ENCODE measurements at regions not wholly inside any gene's neighbourhood (a gene's known extent, or its start where the extent isn't known, plus 50 kb on each side); places are given as distances from the start of the nearest gene placed in this dataset.
"Not testable (repeated sequence)": the region's sequence is repeated elsewhere in the genome, so short reads cannot be mapped to it uniquely, and the experiment has no call there.

- no peak for DNase-seq (ENCODE audit: low read depth)
Observed at GRCh38 chr10:23870651-23871610, 338.0 kb upstream of the KIAA1217 start.

DNA sequence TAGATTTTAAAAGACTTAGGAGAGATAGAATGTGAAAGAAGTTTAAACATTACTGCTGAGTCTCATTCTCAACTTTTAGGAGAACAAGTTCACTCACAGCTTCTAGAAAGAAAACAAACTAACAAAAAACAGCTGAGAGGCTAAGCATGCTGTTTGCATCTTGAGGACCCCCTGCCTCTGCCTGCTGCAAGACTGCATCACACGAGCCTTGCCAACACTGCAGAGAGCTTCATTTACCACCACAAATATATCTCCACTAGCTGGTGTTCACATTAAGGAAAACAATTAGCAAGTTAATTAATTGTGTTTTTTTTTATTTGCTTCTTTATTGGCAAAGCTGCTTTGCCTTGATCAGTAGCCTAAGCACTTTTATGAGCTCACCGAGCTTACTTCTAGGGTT, 336.6 kb upstream of the KIAA1217 start:
- DNase-seq (ENCODE audit: low read depth) = no peak

DNA sequence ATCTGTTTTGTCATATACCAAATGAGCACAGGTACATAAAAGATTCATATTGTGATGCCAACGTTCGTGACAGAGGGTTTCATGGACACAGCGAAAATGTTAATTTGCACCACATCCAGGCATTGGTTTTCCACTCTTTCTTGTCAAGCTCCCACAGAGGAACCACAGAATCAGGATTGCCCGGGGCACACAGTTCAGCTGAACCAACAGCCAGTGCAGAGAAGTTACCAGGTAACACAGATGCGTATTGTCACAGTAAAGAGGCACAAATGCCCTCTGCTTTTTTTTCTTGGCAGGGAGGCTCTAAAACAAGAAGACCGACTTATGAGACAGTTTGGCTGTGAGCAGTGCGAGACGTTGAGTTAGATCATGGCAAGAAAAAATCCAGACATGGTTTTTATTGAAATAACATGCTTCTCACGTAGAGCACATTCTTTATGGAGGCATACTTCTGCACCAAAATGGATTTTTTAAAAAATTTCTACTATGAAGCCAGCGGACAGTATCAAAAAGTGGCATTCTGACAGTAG, 331.1 kb upstream of the KIAA1217 start:
- no peak for DNase-seq (ENCODE audit: low read depth)

GRCh38 chr10:23884670-23885069, 324.3 kb upstream of the KIAA1217 start:
- DNase-seq (ENCODE audit: low read depth) = no peak

- no peak for DNase-seq (ENCODE audit: low read depth)
Observed at GRCh38 chr10:23885853-23886252, 323.1 kb upstream of the KIAA1217 start.

GRCh38 chr10:23886355-23886754, 322.6 kb upstream of the KIAA1217 start:
- no peak for DNase-seq (ENCODE audit: low read depth)

- DNase-seq (ENCODE audit: low read depth) = no peak
Observed at GRCh38 chr10:23891301-23891700, 317.6 kb upstream of the KIAA1217 start.

GRCh38 chr10:23892296-23892695, 316.6 kb upstream of the KIAA1217 start:
- DNase-seq (ENCODE audit: low read depth) = no peak

- DNase-seq (ENCODE audit: low read depth) = no peak
Observed at GRCh38 chr10:23897267-23897666, 311.7 kb upstream of the KIAA1217 start.

- DNase-seq (ENCODE audit: low read depth) = no peak
Observed at GRCh38 chr10:23897861-23898260, 311.1 kb upstream of the KIAA1217 start.

DNA sequence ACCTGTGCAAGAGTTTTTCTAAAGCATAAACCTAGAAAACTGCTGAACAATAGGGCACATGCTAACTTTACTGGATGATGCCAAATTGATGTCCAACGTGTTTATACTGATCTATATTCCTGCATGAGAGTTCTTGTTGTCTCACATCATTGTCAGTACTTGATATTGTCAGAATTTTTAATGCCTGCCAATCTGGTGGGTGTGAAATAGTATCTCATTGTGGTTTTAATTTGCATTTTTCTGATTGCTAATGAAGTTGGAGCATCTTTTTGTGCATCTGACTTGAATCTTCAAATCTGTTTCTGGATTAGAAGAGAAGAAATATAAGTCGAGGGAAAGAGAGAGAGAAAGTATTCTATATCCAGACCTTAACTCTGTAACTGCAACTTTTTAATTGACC, 309.8 kb upstream of the KIAA1217 start:
- DNase-seq (ENCODE audit: low read depth) = no peak

DNA sequence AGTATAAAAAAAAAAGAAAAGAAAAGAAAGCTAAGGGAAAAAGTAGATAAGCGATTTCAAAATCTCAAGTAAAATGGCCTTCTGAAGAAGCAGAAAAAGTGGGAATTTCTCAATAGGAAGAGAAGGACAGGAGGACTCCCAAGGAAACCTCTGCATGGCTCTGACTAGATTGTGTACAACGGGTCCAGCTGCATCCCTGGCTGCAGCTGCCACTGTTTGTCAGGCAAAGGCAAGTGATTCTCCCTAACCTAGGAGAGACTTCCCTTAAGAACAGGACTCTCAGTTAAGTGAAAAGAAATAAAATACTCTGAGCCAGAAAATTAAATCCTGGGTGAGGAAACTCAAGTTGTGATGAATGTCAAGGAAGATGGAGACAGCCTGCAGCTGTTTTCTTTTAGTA, 298.6 kb upstream of the KIAA1217 start:
- no peak for DNase-seq (ENCODE audit: low read depth)

GRCh38 chr10:23912884-23913404, 296.0 kb upstream of the KIAA1217 start:
- no peak for DNase-seq (ENCODE audit: low read depth)

GRCh38 chr10:23914641-23915040, 294.3 kb upstream of the KIAA1217 start:
- no peak for DNase-seq (ENCODE audit: low read depth)

DNA sequence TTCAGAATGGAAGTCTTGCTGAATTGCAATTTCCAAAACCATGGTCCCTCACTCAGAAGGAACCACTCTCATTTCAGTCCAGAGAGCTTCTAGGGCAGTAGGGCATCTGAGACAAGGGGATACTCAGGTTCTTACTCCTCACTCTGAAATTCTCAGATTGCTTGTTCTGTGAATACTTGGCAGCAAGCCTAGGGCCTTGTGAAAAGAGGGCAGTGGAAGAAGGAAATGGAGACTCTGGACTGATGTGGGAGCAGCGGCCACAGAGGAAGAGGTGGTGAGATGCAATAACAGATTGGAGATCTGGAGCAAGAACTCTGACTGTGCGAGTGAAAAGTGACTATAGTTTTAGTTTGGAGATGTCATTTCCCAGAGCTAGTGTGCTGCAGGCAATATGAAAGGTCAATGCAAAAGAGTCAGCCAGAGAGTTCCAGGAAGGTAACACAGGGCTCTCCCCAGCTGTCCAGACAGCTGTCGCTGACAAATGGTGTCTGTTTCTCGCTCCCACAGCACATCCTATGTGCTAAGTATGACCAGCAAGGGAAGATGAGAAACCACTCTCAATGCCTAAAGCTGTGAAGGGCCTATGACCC, 291.6 kb upstream of the KIAA1217 start:
- no peak for DNase-seq (ENCODE audit: low read depth)

DNA sequence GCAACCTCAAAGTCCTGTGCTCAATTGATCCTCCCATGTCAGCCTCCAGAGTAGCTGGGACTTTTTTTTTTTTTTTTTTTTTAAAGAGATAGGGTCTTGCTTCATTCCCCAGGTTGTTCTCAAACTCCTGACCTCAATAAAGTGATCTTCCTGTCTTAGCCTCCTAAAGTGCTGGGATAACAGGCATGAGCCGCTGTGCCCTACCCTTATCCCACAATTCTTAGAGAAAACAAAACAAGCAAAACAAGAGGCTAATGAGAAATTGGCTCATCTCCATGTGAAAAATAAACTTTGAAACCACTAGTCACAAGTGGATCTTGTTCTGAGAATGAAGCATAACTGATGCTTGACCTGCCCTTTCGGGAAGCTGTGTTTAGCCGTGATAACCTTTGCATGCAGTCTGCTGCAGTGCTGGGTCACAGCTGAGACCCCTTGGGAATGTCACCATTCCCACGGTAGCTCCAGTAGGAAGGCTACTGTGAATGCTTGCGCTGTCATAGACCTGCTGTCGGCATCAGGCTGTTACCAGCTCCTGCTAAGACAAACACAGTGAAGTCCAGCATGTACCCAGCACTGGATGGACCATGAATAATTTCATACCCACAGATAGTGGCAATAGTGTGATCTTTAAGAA, 290.7 kb upstream of the KIAA1217 start:
- DNase-seq (ENCODE audit: low read depth) = no peak

GRCh38 chr10:23918839-23919238, 290.1 kb upstream of the KIAA1217 start:
- no peak for DNase-seq (ENCODE audit: low read depth)

DNA sequence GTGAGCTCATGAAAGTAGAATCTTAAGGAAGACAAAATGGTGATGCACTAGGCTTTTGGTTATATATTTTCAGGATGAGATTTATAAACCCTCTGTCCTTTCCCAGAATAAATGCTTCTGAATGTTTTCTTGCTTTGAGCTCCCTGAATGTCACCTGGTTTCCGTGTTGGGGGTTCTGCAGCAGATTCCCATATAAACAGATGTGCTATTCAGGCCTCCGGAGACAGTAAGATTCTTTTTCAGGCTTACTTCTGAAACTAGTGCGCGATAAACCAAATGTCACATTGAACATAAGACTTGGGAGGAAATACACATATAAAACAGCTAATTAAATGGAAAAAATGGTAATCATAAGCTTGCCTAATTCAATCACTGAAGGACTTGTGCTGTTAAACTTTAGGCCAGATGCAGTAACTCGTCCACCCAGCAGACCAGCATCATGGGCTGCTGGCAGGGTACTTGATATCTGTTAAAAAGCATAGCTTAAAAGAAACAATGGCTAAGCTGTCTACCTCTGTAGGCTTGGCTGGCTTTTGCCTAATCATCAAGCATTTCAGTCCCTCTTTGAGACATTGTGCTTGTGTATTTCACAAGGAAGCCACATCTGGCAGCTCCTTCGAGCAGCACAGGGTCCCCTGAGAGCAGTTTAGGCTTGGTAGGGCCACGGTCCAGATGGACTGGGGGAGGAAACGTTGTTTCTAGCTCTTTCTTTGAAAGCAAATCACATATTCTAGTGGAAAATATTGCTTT, 281.2 kb upstream of the KIAA1217 start:
- no peak for DNase-seq (ENCODE audit: low read depth)

GRCh38 chr10:23934023-23934422, 274.9 kb upstream of the KIAA1217 start:
- DNase-seq (ENCODE audit: low read depth) = not testable (repeated sequence)

DNA sequence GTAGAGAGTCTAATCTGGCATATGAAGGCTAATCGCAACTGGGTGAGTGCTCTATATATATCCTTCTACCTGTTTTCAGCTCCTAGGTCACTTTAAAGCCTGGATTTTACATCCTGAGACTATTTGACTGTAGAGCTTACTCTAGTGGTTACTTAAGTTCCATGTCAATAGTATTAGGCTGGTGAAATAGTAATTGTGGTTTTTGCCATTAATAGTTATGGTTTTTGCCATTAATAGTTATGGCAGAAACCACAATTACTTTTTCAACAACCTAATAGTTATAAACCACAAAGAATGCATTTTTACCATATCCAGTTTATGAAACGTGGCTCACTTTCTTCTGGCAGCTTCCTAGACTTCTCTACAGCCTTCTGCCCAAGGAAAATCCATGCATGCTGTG, 263.1 kb upstream of the KIAA1217 start:
- DNase-seq (ENCODE audit: low read depth) = no peak

DNA sequence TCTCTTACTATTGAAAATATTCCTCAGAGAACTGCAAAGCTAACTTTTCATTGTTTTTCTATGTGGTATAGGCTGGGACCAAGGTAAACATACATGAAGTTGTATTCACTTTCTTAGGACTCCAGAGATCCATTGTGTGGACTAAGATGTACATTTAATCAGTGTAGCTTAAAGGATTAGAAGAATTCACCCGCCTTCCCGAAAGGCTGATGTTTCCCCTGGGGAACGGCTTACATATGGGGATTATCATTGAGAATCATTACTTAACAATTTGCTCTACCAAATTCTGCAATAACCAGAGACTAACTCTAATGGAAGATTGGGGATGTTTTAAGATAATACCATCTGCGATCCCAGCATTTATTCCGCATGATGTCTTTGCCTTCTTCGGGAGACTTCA, 257.1 kb upstream of the KIAA1217 start:
- DNase-seq (ENCODE audit: low read depth) = no peak
